H1 (cell line): ENCODE measurements at regions not wholly inside any gene's neighbourhood (a gene's known extent, or its start where the extent isn't known, plus 50 kb on each side); places are given as distances from the start of the nearest gene placed in this dataset.

ENCODE experiments used
- CBX8 ChIP-seq: fragments of 300-800, 300-1000 bp; sonication (generic); IDR thresholded peaks from 2 replicates; pipeline ENCODE4 v1.7.1; 2016; ENCODE audit warnings: low read depth, low read length, borderline replicate concordance
- GABPA ChIP-seq: IDR thresholded peaks from 2 replicates; pipeline ENCODE4 v1.6.1; 2011; ENCODE audit warnings: mild to moderate bottlenecking, low read length, moderate library complexity, borderline replicate concordance; ENCODE audit not compliant: insufficient read depth
- GTF2F1 ChIP-seq: IDR thresholded peaks from 2 replicates; pipeline ENCODE4 v1.6.1; 2012; ENCODE audit warnings: low read depth, low read length, improper control_type of control experiment, borderline replicate concordance
- KDM5A ChIP-seq: fragments of 200-600 bp; IDR thresholded peaks from 2 replicates; pipeline ENCODE4 v1.7.1; 2012; ENCODE audit warnings: mild to moderate bottlenecking, low read length, inconsistent platforms, mixed read lengths
- TBP ChIP-seq: IDR thresholded peaks from 2 replicates; pipeline ENCODE4 v1.6.1; 2011; ENCODE audit warnings: low read depth, low read length, improper control_type of control experiment
- TF ChIP-seq, protein P1 (sequence below): fragments of 300-600 bp; sonication (generic); IDR thresholded peaks from 2 replicates; pipeline ENCODE4 v1.7.1; 2012; ENCODE audit warnings: low read length, moderate library complexity, mild to moderate bottlenecking, inconsistent platforms; ENCODE audit not compliant: insufficient replicate concordance
- TF ChIP-seq, protein P2 (sequence below): IDR thresholded peaks from 2 replicates; pipeline ENCODE4 v1.6.1; 2011; ENCODE audit warnings: low read depth, mild to moderate bottlenecking, low read length; ENCODE audit not compliant: insufficient read depth
- TF ChIP-seq, protein P3 (sequence below), 3 experiments: IDR thresholded peaks; 1 replicate in 2 of 3; 2 replicates in 1 of 3; pipeline versions ENCODE4 v1.5.1 to v1.6.1; 2011; ENCODE audit warnings: low read length in 3 of 3, mild to moderate bottlenecking in 3 of 3, inconsistent platforms in 2 of 3, low read depth in 1 of 3, moderate library complexity in 1 of 3; ENCODE audit not compliant: insufficient read depth in 1 of 3; ENCODE audit errors: control extremely low read depth in 1 of 3

DNA sequence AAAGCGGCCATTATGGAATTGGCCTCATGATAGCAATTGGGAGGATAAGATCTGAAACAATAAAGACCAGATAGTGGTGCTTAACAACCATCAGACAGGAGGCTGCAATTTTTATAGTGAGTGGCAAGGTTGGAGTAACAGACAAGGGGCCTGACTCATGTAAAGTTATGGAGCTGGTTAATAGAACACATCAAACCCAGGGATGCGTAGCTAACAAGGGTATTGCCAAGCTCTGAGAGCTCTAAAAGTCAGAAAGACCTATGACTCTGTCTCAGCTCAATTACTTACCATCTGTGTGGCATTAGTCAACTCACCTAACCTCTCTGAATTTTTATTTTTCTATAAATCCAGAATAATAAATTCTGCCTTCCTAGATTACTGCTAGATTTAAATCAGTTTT, 1731.5 kb upstream of the FLRT2 start (continued):
- TF ChIP-seq, protein P1, sequence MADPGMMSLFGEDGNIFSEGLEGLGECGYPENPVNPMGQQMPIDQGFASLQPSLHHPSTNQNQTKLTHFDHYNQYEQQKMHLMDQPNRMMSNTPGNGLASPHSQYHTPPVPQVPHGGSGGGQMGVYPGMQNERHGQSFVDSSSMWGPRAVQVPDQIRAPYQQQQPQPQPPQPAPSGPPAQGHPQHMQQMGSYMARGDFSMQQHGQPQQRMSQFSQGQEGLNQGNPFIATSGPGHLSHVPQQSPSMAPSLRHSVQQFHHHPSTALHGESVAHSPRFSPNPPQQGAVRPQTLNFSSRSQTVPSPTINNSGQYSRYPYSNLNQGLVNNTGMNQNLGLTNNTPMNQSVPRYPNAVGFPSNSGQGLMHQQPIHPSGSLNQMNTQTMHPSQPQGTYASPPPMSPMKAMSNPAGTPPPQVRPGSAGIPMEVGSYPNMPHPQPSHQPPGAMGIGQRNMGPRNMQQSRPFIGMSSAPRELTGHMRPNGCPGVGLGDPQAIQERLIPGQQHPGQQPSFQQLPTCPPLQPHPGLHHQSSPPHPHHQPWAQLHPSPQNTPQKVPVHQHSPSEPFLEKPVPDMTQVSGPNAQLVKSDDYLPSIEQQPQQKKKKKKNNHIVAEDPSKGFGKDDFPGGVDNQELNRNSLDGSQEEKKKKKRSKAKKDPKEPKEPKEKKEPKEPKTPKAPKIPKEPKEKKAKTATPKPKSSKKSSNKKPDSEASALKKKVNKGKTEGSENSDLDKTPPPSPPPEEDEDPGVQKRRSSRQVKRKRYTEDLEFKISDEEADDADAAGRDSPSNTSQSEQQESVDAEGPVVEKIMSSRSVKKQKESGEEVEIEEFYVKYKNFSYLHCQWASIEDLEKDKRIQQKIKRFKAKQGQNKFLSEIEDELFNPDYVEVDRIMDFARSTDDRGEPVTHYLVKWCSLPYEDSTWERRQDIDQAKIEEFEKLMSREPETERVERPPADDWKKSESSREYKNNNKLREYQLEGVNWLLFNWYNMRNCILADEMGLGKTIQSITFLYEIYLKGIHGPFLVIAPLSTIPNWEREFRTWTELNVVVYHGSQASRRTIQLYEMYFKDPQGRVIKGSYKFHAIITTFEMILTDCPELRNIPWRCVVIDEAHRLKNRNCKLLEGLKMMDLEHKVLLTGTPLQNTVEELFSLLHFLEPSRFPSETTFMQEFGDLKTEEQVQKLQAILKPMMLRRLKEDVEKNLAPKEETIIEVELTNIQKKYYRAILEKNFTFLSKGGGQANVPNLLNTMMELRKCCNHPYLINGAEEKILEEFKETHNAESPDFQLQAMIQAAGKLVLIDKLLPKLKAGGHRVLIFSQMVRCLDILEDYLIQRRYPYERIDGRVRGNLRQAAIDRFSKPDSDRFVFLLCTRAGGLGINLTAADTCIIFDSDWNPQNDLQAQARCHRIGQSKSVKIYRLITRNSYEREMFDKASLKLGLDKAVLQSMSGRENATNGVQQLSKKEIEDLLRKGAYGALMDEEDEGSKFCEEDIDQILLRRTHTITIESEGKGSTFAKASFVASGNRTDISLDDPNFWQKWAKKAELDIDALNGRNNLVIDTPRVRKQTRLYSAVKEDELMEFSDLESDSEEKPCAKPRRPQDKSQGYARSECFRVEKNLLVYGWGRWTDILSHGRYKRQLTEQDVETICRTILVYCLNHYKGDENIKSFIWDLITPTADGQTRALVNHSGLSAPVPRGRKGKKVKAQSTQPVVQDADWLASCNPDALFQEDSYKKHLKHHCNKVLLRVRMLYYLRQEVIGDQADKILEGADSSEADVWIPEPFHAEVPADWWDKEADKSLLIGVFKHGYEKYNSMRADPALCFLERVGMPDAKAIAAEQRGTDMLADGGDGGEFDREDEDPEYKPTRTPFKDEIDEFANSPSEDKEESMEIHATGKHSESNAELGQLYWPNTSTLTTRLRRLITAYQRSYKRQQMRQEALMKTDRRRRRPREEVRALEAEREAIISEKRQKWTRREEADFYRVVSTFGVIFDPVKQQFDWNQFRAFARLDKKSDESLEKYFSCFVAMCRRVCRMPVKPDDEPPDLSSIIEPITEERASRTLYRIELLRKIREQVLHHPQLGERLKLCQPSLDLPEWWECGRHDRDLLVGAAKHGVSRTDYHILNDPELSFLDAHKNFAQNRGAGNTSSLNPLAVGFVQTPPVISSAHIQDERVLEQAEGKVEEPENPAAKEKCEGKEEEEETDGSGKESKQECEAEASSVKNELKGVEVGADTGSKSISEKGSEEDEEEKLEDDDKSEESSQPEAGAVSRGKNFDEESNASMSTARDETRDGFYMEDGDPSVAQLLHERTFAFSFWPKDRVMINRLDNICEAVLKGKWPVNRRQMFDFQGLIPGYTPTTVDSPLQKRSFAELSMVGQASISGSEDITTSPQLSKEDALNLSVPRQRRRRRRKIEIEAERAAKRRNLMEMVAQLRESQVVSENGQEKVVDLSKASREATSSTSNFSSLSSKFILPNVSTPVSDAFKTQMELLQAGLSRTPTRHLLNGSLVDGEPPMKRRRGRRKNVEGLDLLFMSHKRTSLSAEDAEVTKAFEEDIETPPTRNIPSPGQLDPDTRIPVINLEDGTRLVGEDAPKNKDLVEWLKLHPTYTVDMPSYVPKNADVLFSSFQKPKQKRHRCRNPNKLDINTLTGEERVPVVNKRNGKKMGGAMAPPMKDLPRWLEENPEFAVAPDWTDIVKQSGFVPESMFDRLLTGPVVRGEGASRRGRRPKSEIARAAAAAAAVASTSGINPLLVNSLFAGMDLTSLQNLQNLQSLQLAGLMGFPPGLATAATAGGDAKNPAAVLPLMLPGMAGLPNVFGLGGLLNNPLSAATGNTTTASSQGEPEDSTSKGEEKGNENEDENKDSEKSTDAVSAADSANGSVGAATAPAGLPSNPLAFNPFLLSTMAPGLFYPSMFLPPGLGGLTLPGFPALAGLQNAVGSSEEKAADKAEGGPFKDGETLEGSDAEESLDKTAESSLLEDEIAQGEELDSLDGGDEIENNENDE, result no peak
- TF ChIP-seq GTF2F1 (no peak), KDM5A (no peak), CBX8 (no peak), GABPA (no peak), TBP (no peak)
- TF ChIP-seq, protein P2, sequence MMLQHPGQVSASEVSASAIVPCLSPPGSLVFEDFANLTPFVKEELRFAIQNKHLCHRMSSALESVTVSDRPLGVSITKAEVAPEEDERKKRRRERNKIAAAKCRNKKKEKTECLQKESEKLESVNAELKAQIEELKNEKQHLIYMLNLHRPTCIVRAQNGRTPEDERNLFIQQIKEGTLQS, result no peak
- TF ChIP-seq, protein P3, sequence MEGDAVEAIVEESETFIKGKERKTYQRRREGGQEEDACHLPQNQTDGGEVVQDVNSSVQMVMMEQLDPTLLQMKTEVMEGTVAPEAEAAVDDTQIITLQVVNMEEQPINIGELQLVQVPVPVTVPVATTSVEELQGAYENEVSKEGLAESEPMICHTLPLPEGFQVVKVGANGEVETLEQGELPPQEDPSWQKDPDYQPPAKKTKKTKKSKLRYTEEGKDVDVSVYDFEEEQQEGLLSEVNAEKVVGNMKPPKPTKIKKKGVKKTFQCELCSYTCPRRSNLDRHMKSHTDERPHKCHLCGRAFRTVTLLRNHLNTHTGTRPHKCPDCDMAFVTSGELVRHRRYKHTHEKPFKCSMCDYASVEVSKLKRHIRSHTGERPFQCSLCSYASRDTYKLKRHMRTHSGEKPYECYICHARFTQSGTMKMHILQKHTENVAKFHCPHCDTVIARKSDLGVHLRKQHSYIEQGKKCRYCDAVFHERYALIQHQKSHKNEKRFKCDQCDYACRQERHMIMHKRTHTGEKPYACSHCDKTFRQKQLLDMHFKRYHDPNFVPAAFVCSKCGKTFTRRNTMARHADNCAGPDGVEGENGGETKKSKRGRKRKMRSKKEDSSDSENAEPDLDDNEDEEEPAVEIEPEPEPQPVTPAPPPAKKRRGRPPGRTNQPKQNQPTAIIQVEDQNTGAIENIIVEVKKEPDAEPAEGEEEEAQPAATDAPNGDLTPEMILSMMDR (IDR thresholded peaks at IDR 0.05; ENCODE audit: control extremely low read depth in 1 of 3, insufficient read depth in 1 of 3, low read depth in 1 of 3, low read length in 3 of 3), result no peak
